Mesenchymal stem cell (in vitro differentiated cells and primary cell): ENCODE measurements at regions not wholly inside any gene's neighbourhood (a gene's known extent, or its start where the extent isn't known, plus 50 kb on each side); places are given as distances from the start of the nearest gene placed in this dataset.

Experiments used
- DNase-seq: peaks from one replicate; pipeline ENCODE4 v3.0.0-alpha.2; 2013
- H2AFZ ChIP-seq: one replicate; pipeline ENCODE4 v1.6.1; 2013; ENCODE audit warnings: low read depth, mild to moderate bottlenecking, control low read depth, inconsistent platforms, low read length, moderate library complexity
- H2AK5ac ChIP-seq: 2 replicates; pipeline ENCODE4 v1.6.1; 2013; ENCODE audit warnings: low read length, moderate library complexity, mild to moderate bottlenecking, inconsistent platforms; ENCODE audit not compliant: severe bottlenecking
- H2BK120ac ChIP-seq: one replicate; pipeline ENCODE4 v1.6.1; 2013; ENCODE audit warnings: low read depth, mild to moderate bottlenecking, inconsistent platforms, low read length, moderate library complexity
- H2BK12ac ChIP-seq, 2 experiments: one replicate each; pipeline ENCODE4 v1.6.1; 2013; ENCODE audit warnings: inconsistent platforms in 2 of 2, low read length in 2 of 2, mild to moderate bottlenecking in 2 of 2, moderate library complexity in 2 of 2, control low read depth in 1 of 2
- H2BK15ac ChIP-seq: one replicate; pipeline ENCODE4 v1.6.1; 2013; ENCODE audit warnings: mild to moderate bottlenecking, low read depth, inconsistent platforms; ENCODE audit not compliant: poor library complexity, severe bottlenecking
- H2BK5ac ChIP-seq: 2 replicates; pipeline ENCODE4 v1.6.1; 2013; ENCODE audit warnings: low read depth, mild to moderate bottlenecking, low read length, control low read depth, inconsistent platforms; ENCODE audit not compliant: poor library complexity, severe bottlenecking
- H3K14ac ChIP-seq, 2 experiments: one replicate each; pipeline ENCODE4 v1.6.1; 2013; ENCODE audit warnings: inconsistent platforms in 2 of 2, low read length in 2 of 2, control low read depth in 1 of 2, mild to moderate bottlenecking in 1 of 2, moderate library complexity in 1 of 2
- H3K18ac ChIP-seq, 2 experiments: one replicate each; pipeline ENCODE4 v1.6.1; 2013; ENCODE audit warnings: inconsistent platforms in 2 of 2, low read length in 2 of 2, control low read depth in 1 of 2, low read depth in 1 of 2, mild to moderate bottlenecking in 1 of 2
- H3K23ac ChIP-seq, 2 experiments: one replicate each; pipeline ENCODE4 v1.6.1; 2013; ENCODE audit warnings: inconsistent platforms in 2 of 2, low read length in 2 of 2, mild to moderate bottlenecking in 2 of 2, moderate library complexity in 2 of 2, control low read depth in 1 of 2
- H3K27ac ChIP-seq: 2 replicates; pipeline ENCODE4 v1.5.1; 2013; ENCODE audit warnings: mild to moderate bottlenecking, moderate library complexity, low read length, control low read depth, inconsistent platforms; ENCODE audit not compliant: poor library complexity, severe bottlenecking
- H3K27me3 ChIP-seq, 2 experiments: 2 replicates each; pipeline versions ENCODE4 v1.6.1 to v1.7.0; 2013; ENCODE audit warnings: low read length in 2 of 2, mild to moderate bottlenecking in 2 of 2, moderate library complexity in 2 of 2, control low read depth in 1 of 2, inconsistent platforms in 1 of 2; ENCODE audit not compliant: control insufficient read depth in 1 of 2, insufficient read depth in 1 of 2
- H3K36me3 ChIP-seq, 2 experiments: 2 replicates each; pipeline versions ENCODE4 v1.6.1 to v1.7.0; 2013; ENCODE audit warnings: low read length in 2 of 2, control low read depth in 1 of 2, inconsistent platforms in 1 of 2, low read depth in 1 of 2, mild to moderate bottlenecking in 1 of 2; ENCODE audit not compliant: insufficient read depth in 2 of 2, control insufficient read depth in 1 of 2
- H3K4ac ChIP-seq, 2 experiments: one replicate each; pipeline ENCODE4 v1.6.1; 2013; ENCODE audit warnings: inconsistent platforms in 2 of 2, low read length in 2 of 2, mild to moderate bottlenecking in 2 of 2, moderate library complexity in 2 of 2, control low read depth in 1 of 2, low read depth in 1 of 2
- H3K4me1 ChIP-seq: 2 replicates; pipeline ENCODE4 v1.6.1; 2013; ENCODE audit warnings: low read depth, low read length, control low read depth; ENCODE audit not compliant: control insufficient read depth, insufficient read depth
- H3K4me2 ChIP-seq: 2 replicates; pipeline ENCODE4 v1.6.1; 2013; ENCODE audit warnings: low read length, mild to moderate bottlenecking, inconsistent platforms; ENCODE audit not compliant: poor library complexity, severe bottlenecking
- H3K4me3 ChIP-seq, 2 experiments: 2 replicates each; pipeline versions ENCODE4 v1.5.1 to v1.7.0; 2013; ENCODE audit warnings: low read length in 2 of 2, mild to moderate bottlenecking in 2 of 2, control low read depth in 1 of 2, low read depth in 1 of 2; ENCODE audit not compliant: insufficient read depth in 1 of 2
- H3K79me1 ChIP-seq: replicated peaks from 2 replicates; pipeline ENCODE4 v1.6.1; 2013; ENCODE audit warnings: mild to moderate bottlenecking, control low read depth, low read length, inconsistent platforms; ENCODE audit not compliant: poor library complexity, severe bottlenecking
- H3K9ac ChIP-seq: 2 replicates; pipeline ENCODE4 v1.7.0; 2013; ENCODE audit warnings: mild to moderate bottlenecking, low read length, moderate library complexity
- H3K9me3 ChIP-seq: 2 replicates; pipeline ENCODE4 v1.7.0; 2013; ENCODE audit warnings: mild to moderate bottlenecking, low read length; ENCODE audit not compliant: control insufficient read depth
- H4K8ac ChIP-seq: one replicate; pipeline ENCODE4 v1.6.1; 2013; ENCODE audit warnings: inconsistent platforms, mild to moderate bottlenecking, low read length, moderate library complexity
- H4K91ac ChIP-seq: one replicate; pipeline ENCODE4 v1.6.1; 2013; ENCODE audit warnings: mild to moderate bottlenecking, low read length, inconsistent platforms
- WGBS: methylation state at CpG from one replicate; pipeline ENCODE4 v1.1.7; 2013; ENCODE audit warnings: mixed read lengths; 5-methylcytosine and 5-hydroxymethylcytosine counted together

GRCh38 chr15:62727501-62727900 is 315.0 kb upstream of the TPM1 start:
- 94% methylated on average over 2 of the region's 2 CpGs for WGBS
- Histone ChIP-seq H3K4me3 (no peak overlapping the region), H3K23ac (no peak overlapping the region)

GRCh38 chr15:62730825-62731224 is 311.7 kb upstream of the TPM1 start:
- Histone ChIP-seq H3K79me1 (no peaks in the 10 kb centered on the region), H3K4me1 (peaks cover 5% of the 10 kb centered on the region), H2AK5ac (no peak overlapping the region), H2AFZ (no peak overlapping the region), H3K27me3 (no peaks in the 10 kb centered on the region), H3K4me3 (no peak overlapping the region), H3K27ac (no peak overlapping the region), H3K4ac (no peak overlapping the region), H3K18ac (no peak overlapping the region), H2BK15ac (no peak overlapping the region), H3K14ac (no peak overlapping the region), H4K8ac (no peak overlapping the region), H2BK12ac (no peak overlapping the region), H3K9ac (no peak overlapping the region), H3K4me2 (no peak overlapping the region), H4K91ac (no peak overlapping the region), H3K23ac (no peak overlapping the region), H2BK5ac (no peak overlapping the region), H2BK120ac (no peak overlapping the region), H3K9me3 (peaks cover 8% of the 10 kb centered on the region), H3K36me3 (peaks cover 6 to 70% of the 10 kb centered on the region in 2 experiments)
- DNase-seq = no peak
- WGBS = 98% methylated on average over 2 of the region's 3 CpGs

More at GRCh38 chr15:62727501-62727900, 315.0 kb upstream of the TPM1 start:
- H3K79me1 ChIP-seq = no peaks in the 10 kb centered on the region
- no peak overlapping the region for H2BK5ac ChIP-seq
- H3K9ac ChIP-seq = no peak overlapping the region
- H3K4me1 ChIP-seq = peaks cover 2% of the 10 kb centered on the region
- peaks cover 7 to 70% of the 10 kb centered on the region in 2 experiments for H3K36me3 ChIP-seq
- DNase-seq = no peak
- no peak overlapping the region for H3K4me2 ChIP-seq
- peaks cover 8% of the 10 kb centered on the region for H3K9me3 ChIP-seq
- H2AFZ ChIP-seq = no peak overlapping the region
- no peak overlapping the region for H4K8ac ChIP-seq
- no peak overlapping the region for H2BK15ac ChIP-seq
- no peak overlapping the region for H3K18ac ChIP-seq
- H3K14ac ChIP-seq = no peak overlapping the region
- no peak overlapping the region for H4K91ac ChIP-seq
- H3K27ac ChIP-seq = no peak overlapping the region
- H2BK12ac ChIP-seq = no peak overlapping the region
- H3K4ac ChIP-seq = no peak overlapping the region
- H2BK120ac ChIP-seq = no peak overlapping the region
- no peaks in the 10 kb centered on the region for H3K27me3 ChIP-seq
- no peak overlapping the region for H2AK5ac ChIP-seq

GRCh38 chr15:62732078-62732477 is 310.5 kb upstream of the TPM1 start:
- Histone ChIP-seq H3K27ac (no peak overlapping the region), H3K14ac (no peak overlapping the region), H3K9ac (no peak overlapping the region), H4K91ac (no peak overlapping the region), H3K4me1 (peaks cover 3% of the 10 kb centered on the region), H3K18ac (no peak overlapping the region), H3K36me3 (peaks cover 7 to 63% of the 10 kb centered on the region in 2 experiments), H2BK5ac (no peak overlapping the region), H3K4me3 (no peak overlapping the region), H2AK5ac (no peak overlapping the region), H2BK120ac (no peak overlapping the region), H2AFZ (no peak overlapping the region), H3K4me2 (no peak overlapping the region), H3K4ac (no peak overlapping the region), H3K27me3 (no peaks in the 10 kb centered on the region), H3K79me1 (no peaks in the 10 kb centered on the region), H3K9me3 (peaks cover 8% of the 10 kb centered on the region), H2BK12ac (no peak overlapping the region), H3K23ac (no peak overlapping the region), H2BK15ac (no peak overlapping the region), H4K8ac (no peak overlapping the region)
- DNase-seq = no peak
- 96% methylated on average over 2 of the region's 3 CpGs for WGBS

GRCh38 chr15:62734706-62735105 is 307.8 kb upstream of the TPM1 start:
- Histone ChIP-seq H2AFZ (no peak overlapping the region), H3K4me2 (no peak overlapping the region), H3K79me1 (no peaks in the 10 kb centered on the region), H3K27ac (no peak overlapping the region), H3K4me1 (peaks cover 8% of the 10 kb centered on the region), H3K9ac (no peak overlapping the region), H3K36me3 (peaks cover 15 to 68% of the 10 kb centered on the region in 2 experiments), H3K9me3 (peaks cover 8% of the 10 kb centered on the region), H4K91ac (no peak overlapping the region), H3K18ac (no peak overlapping the region), H3K27me3 (no peaks in the 10 kb centered on the region), H2AK5ac (no peak overlapping the region), H3K23ac (no peak overlapping the region), H3K14ac (no peak overlapping the region), H4K8ac (no peak overlapping the region), H2BK12ac (no peak overlapping the region), H3K4me3 (no peak overlapping the region), H2BK5ac (no peak overlapping the region), H2BK15ac (no peak overlapping the region), H3K4ac (no peak overlapping the region), H2BK120ac (no peak overlapping the region)
- WGBS = 89% methylated on average over 5 of the region's 5 CpGs
- no peak for DNase-seq
